ENCODE measurements at regions not wholly inside any gene's neighbourhood (a gene's known extent, or its start where the extent isn't known, plus 50 kb on each side); places are given as distances from the start of the nearest gene placed in this dataset.

GRCh38 chr20:7585126-7585679 is 355.1 kb downstream of the HAO1 start:
- no peak for TF ChIP-seq L3MBTL2 (conservative IDR thresholded peaks at IDR 0.05)
- TF ChIP-seq FOXK2 (IDR thresholded peaks at IDR 0.05), result no peak
- no peak for TF ChIP-seq SUZ12 (IDR thresholded peaks at IDR 0.05)
- TF ChIP-seq SP1 (IDR thresholded peaks at IDR 0.05), result no peak
- no peak for TF ChIP-seq BHLHE40 (IDR thresholded peaks at IDR 0.05; ENCODE audit: borderline replicate concordance)
- TF ChIP-seq ZNF384 (IDR thresholded peaks at IDR 0.05), result no peak
- TF ChIP-seq FOXM1 (IDR thresholded peaks at IDR 0.05; ENCODE audit: borderline replicate concordance), result no peak
- no peak for TF ChIP-seq ELF4 (IDR thresholded peaks at IDR 0.05)
- TF ChIP-seq CTBP1 (IDR thresholded peaks at IDR 0.05; ENCODE audit: borderline replicate concordance), result no peak
